ENCODE measurements at regions not wholly inside any gene's neighbourhood (a gene's known extent, or its start where the extent isn't known, plus 50 kb on each side); places are given as distances from the start of the nearest gene placed in this dataset.

DNA sequence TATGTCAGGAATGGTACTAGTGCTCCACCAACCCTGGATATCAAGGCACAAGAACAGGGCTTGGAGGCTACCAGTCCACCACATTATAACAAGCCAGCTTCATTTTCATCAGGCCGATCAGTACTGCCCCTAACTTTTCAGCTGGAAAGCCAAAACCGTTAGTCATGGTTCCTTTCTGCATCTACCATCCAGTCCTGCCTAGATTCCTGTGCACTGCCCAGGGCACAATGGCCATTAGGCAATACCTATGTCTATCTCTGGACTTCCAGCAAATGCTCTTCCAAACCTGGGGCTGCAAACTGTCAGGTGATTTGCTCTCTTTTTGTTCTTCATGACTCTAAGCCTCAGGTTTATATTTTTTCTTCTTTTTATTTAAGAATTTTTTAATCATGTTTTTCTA, 937.7 kb downstream of the SORCS1 start (continued):
- TF ChIP-seq STAT1 (IDR thresholded peaks at IDR 0.05; ENCODE audit: unreplicated experiment) (no peak), NANOG (IDR thresholded peaks at IDR 0.05; ENCODE audit: borderline replicate concordance) (no peak), EZH2phosphoT487 (IDR thresholded peaks at IDR 0.05; ENCODE audit: unreplicated experiment) (no peak), JUNB (IDR thresholded peaks at IDR 0.05; ENCODE audit: unreplicated experiment) (no peak), ZNF331 (CRISPR knock-in tag; IDR thresholded peaks at IDR 0.05; ENCODE audit: low read depth) (no peak), ZNF114 (CRISPR knock-in tag; IDR thresholded peaks at IDR 0.05) (no peak)
- TF ChIP-seq, protein P1, sequence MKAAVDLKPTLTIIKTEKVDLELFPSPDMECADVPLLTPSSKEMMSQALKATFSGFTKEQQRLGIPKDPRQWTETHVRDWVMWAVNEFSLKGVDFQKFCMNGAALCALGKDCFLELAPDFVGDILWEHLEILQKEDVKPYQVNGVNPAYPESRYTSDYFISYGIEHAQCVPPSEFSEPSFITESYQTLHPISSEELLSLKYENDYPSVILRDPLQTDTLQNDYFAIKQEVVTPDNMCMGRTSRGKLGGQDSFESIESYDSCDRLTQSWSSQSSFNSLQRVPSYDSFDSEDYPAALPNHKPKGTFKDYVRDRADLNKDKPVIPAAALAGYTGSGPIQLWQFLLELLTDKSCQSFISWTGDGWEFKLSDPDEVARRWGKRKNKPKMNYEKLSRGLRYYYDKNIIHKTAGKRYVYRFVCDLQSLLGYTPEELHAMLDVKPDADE (IDR thresholded peaks at IDR 0.05): no peak
- TF ChIP-seq, protein P2, sequence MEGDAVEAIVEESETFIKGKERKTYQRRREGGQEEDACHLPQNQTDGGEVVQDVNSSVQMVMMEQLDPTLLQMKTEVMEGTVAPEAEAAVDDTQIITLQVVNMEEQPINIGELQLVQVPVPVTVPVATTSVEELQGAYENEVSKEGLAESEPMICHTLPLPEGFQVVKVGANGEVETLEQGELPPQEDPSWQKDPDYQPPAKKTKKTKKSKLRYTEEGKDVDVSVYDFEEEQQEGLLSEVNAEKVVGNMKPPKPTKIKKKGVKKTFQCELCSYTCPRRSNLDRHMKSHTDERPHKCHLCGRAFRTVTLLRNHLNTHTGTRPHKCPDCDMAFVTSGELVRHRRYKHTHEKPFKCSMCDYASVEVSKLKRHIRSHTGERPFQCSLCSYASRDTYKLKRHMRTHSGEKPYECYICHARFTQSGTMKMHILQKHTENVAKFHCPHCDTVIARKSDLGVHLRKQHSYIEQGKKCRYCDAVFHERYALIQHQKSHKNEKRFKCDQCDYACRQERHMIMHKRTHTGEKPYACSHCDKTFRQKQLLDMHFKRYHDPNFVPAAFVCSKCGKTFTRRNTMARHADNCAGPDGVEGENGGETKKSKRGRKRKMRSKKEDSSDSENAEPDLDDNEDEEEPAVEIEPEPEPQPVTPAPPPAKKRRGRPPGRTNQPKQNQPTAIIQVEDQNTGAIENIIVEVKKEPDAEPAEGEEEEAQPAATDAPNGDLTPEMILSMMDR (conservative IDR thresholded peaks at IDR 0.05; ENCODE audit: low read depth in 2 of 2): no peak

DNA sequence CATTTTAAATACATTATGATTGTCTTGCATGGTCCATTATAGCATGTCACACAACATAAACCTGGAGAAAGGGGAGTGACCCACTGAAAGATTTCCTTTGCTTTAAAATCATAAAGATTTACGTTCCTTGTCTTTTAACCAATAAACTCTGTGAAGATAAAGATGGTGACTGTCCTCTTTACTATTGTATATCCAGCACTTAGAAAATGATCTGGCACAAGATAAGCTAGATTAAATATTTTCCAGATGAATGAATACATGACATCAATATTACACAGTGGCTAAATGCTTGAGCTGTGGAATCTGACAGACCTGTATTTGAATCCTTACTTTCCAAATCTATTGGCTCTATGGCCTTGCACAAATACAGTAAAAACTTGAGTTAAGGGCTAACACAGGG, 938.4 kb downstream of the SORCS1 start:
- ATAC-seq (no peak), DNase-seq (ENCODE audit: low spot score) (no peak)
- Mint-ChIP-seq H3K27ac (no peak overlapping the region), H3K27me3 (ENCODE audit: insufficient read depth, low read depth, poor library complexity) (no peaks in the 10 kb centered on the region), H3K36me3 (ENCODE audit: low read depth) (no peaks in the 10 kb centered on the region), H3K4me1 (no peaks in the 10 kb centered on the region), H3K9me3 (no peaks in the 10 kb centered on the region), H3K4me3 (no peak overlapping the region)
- Histone ChIP-seq H3K36me3 (ENCODE audit: insufficient read depth) (no peaks in the 10 kb centered on the region), H3K4me2 (no peak overlapping the region), H3F3A (replicated peaks; ENCODE audit: low read depth) (no peaks in the 10 kb centered on the region), H3K4me3 (no peak overlapping the region), H3K27me3 (ENCODE audit: insufficient read depth) (no peaks in the 10 kb centered on the region), H3K27ac (ENCODE audit: low read depth) (no peak overlapping the region), H3K79me2 (replicated peaks; ENCODE audit: insufficient read depth) (no peaks in the 10 kb centered on the region), H3K9me2 (ENCODE audit: insufficient read depth) (no peaks in the 10 kb centered on the region), H4K20me1 (replicated peaks; ENCODE audit: insufficient read depth) (no peaks in the 10 kb centered on the region), H2AFZ (no peak overlapping the region), H3K4me1 (ENCODE audit: insufficient read depth) (no peaks in the 10 kb centered on the region)
- TF ChIP-seq ZNF331 (CRISPR knock-in tag; IDR thresholded peaks at IDR 0.05; ENCODE audit: low read depth) (no peak), JUNB (IDR thresholded peaks at IDR 0.05; ENCODE audit: unreplicated experiment) (no peak), EZH2 (IDR thresholded peaks at IDR 0.05; ENCODE audit: low read depth, unreplicated experiment) (no peak), STAT1 (IDR thresholded peaks at IDR 0.05; ENCODE audit: unreplicated experiment) (no peak), CREB1 (CRISPR knock-in tag; IDR thresholded peaks at IDR 0.05; ENCODE audit: low read depth) (no peak), NANOG (IDR thresholded peaks at IDR 0.05; ENCODE audit: borderline replicate concordance) (no peak), EZH2phosphoT487 (IDR thresholded peaks at IDR 0.05; ENCODE audit: unreplicated experiment) (no peak)
- TF ChIP-seq, protein P1 (IDR thresholded peaks at IDR 0.05): no peak
- TF ChIP-seq, protein P3, sequence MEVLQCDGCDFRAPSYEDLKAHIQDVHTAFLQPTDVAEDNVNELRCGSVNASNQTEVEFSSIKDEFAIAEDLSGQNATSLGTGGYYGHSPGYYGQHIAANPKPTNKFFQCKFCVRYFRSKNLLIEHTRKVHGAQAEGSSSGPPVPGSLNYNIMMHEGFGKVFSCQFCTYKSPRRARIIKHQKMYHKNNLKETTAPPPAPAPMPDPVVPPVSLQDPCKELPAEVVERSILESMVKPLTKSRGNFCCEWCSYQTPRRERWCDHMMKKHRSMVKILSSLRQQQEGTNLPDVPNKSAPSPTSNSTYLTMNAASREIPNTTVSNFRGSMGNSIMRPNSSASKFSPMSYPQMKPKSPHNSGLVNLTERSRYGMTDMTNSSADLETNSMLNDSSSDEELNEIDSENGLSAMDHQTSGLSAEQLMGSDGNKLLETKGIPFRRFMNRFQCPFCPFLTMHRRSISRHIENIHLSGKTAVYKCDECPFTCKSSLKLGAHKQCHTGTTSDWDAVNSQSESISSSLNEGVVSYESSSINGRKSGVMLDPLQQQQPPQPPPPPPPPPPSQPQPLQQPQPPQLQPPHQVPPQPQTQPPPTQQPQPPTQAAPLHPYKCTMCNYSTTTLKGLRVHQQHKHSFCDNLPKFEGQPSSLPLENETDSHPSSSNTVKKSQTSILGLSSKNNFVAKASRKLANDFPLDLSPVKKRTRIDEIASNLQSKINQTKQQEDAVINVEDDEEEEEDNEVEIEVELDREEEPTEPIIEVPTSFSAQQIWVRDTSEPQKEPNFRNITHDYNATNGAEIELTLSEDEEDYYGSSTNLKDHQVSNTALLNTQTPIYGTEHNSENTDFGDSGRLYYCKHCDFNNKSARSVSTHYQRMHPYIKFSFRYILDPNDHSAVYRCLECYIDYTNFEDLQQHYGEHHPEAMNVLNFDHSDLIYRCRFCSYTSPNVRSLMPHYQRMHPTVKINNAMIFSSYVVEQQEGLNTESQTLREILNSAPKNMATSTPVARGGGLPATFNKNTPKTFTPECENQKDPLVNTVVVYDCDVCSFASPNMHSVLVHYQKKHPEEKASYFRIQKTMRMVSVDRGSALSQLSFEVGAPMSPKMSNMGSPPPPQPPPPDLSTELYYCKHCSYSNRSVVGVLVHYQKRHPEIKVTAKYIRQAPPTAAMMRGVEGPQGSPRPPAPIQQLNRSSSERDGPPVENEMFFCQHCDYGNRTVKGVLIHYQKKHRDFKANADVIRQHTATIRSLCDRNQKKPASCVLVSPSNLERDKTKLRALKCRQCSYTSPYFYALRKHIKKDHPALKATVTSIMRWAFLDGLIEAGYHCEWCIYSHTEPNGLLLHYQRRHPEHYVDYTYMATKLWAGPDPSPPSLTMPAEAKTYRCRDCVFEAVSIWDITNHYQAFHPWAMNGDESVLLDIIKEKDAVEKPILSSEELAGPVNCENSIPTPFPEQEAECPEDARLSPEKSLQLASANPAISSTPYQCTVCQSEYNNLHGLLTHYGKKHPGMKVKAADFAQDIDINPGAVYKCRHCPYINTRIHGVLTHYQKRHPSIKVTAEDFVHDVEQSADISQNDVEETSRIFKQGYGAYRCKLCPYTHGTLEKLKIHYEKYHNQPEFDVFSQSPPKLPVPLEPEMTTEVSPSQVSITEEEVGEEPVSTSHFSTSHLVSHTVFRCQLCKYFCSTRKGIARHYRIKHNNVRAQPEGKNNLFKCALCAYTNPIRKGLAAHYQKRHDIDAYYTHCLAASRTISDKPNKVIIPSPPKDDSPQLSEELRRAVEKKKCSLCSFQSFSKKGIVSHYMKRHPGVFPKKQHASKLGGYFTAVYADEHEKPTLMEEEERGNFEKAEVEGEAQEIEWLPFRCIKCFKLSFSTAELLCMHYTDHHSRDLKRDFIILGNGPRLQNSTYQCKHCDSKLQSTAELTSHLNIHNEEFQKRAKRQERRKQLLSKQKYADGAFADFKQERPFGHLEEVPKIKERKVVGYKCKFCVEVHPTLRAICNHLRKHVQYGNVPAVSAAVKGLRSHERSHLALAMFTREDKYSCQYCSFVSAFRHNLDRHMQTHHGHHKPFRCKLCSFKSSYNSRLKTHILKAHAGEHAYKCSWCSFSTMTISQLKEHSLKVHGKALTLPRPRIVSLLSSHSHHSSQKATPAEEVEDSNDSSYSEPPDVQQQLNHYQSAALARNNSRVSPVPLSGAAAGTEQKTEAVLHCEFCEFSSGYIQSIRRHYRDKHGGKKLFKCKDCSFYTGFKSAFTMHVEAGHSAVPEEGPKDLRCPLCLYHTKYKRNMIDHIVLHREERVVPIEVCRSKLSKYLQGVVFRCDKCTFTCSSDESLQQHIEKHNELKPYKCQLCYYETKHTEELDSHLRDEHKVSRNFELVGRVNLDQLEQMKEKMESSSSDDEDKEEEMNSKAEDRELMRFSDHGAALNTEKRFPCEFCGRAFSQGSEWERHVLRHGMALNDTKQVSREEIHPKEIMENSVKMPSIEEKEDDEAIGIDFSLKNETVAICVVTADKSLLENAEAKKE (CRISPR knock-in tag; IDR thresholded peaks at IDR 0.05): no peak
- TF ChIP-seq, protein P2 (conservative IDR thresholded peaks at IDR 0.05; ENCODE audit: low read depth in 2 of 2): no peak

Measured in GM23338 (cell line).